ENCODE measurements at regions not wholly inside any gene's neighbourhood (a gene's known extent, or its start where the extent isn't known, plus 50 kb on each side); places are given as distances from the start of the nearest gene placed in this dataset.

GRCh38 chr16:13307851-13308250 is 406.5 kb downstream of the SHISA9 start:
- Histone ChIP-seq H3K9ac (ENCODE audit: low read length) (no peak overlapping the region), H3K79me2 (ENCODE audit: low read length) (no peaks in the 10 kb centered on the region), H3K9me2 (replicated peaks; ENCODE audit: insufficient read depth, low read length) (no peaks in the 10 kb centered on the region), H3K4me1 (ENCODE audit: low read length) (no peaks in the 10 kb centered on the region), H4K20me1 (ENCODE audit: insufficient read depth, low read depth, low read length) (no peaks in the 10 kb centered on the region), H2AFZ (ENCODE audit: low read length) (no peak overlapping the region), H3K36me3 (ENCODE audit: insufficient read depth, low read length) (no peaks in the 10 kb centered on the region), H3K4me2 (ENCODE audit: low read depth, low read length, poor library complexity, severe bottlenecking) (no peak overlapping the region), H3K27me3 (ENCODE audit: low read length) (no peaks in the 10 kb centered on the region), H3K9me3 (ENCODE audit: low read length) (no peaks in the 10 kb centered on the region), H3K4me3 (ENCODE audit: low read length) (no peak overlapping the region), H3K27ac (ENCODE audit: low read length) (no peak overlapping the region)
- DNase-seq: no peak

GRCh38 chr16:13312063-13312462 is 410.7 kb downstream of the SHISA9 start:
- no peak for DNase-seq
- Histone ChIP-seq H3K79me2 (ENCODE audit: low read length) (no peaks in the 10 kb centered on the region), H4K20me1 (ENCODE audit: insufficient read depth, low read depth, low read length) (no peaks in the 10 kb centered on the region), H3K36me3 (ENCODE audit: insufficient read depth, low read length) (no peaks in the 10 kb centered on the region), H3K4me2 (ENCODE audit: low read depth, low read length, poor library complexity, severe bottlenecking) (no peak overlapping the region), H3K4me3 (ENCODE audit: low read length) (no peak overlapping the region), H3K27me3 (ENCODE audit: low read length) (no peaks in the 10 kb centered on the region), H3K9me2 (replicated peaks; ENCODE audit: insufficient read depth, low read length) (no peaks in the 10 kb centered on the region), H3K9ac (ENCODE audit: low read length) (no peak overlapping the region), H3K27ac (ENCODE audit: low read length) (no peak overlapping the region), H2AFZ (ENCODE audit: low read length) (no peak overlapping the region), H3K4me1 (ENCODE audit: low read length) (no peaks in the 10 kb centered on the region), H3K9me3 (ENCODE audit: low read length) (no peaks in the 10 kb centered on the region)

DNA sequence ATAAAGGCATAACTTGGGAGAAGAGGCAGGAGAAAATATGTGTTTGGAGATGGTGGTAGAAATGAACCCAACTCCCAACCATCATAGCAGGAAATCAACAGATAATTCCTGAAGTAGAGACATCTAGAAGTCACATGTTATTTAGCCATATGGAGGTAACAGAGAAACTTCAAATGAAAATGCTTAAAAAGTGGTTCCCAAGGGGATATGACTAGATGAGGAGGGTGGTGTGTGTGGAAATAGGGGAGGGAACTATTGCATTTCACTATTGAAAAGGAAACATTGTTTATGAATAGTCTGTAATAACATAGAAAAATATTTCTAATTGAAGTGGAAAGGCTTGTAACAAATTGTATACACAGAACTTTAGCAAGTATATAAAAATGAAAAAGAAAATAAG is 412.0 kb downstream of the SHISA9 start:
- no peak for DNase-seq
- Histone ChIP-seq H3K4me3 (ENCODE audit: low read length) (no peak overlapping the region), H3K9me3 (ENCODE audit: low read length) (no peaks in the 10 kb centered on the region), H3K4me1 (ENCODE audit: low read length) (no peaks in the 10 kb centered on the region), H3K27me3 (ENCODE audit: low read length) (no peaks in the 10 kb centered on the region), H3K4me2 (ENCODE audit: low read depth, low read length, poor library complexity, severe bottlenecking) (no peak overlapping the region), H3K36me3 (ENCODE audit: insufficient read depth, low read length) (no peaks in the 10 kb centered on the region), H2AFZ (ENCODE audit: low read length) (no peak overlapping the region), H4K20me1 (ENCODE audit: insufficient read depth, low read depth, low read length) (no peaks in the 10 kb centered on the region), H3K9ac (ENCODE audit: low read length) (no peak overlapping the region), H3K9me2 (replicated peaks; ENCODE audit: insufficient read depth, low read length) (no peaks in the 10 kb centered on the region), H3K27ac (ENCODE audit: low read length) (no peak overlapping the region), H3K79me2 (ENCODE audit: low read length) (no peaks in the 10 kb centered on the region)

GRCh38 chr16:13314633-13315032 is 413.2 kb downstream of the SHISA9 start:
- no peak overlapping the region for H3K27ac ChIP-seq (ENCODE audit: low read length)
- H3K4me2 ChIP-seq (ENCODE audit: low read depth, low read length, poor library complexity, severe bottlenecking): no peak overlapping the region
- H3K27me3 ChIP-seq (ENCODE audit: low read length): no peaks in the 10 kb centered on the region
- no peak overlapping the region for H3K4me3 ChIP-seq (ENCODE audit: low read length)
- H4K20me1 ChIP-seq (ENCODE audit: insufficient read depth, low read depth, low read length): no peaks in the 10 kb centered on the region
- H3K36me3 ChIP-seq (ENCODE audit: insufficient read depth, low read length): no peaks in the 10 kb centered on the region
- H3K9me3 ChIP-seq (ENCODE audit: low read length): no peaks in the 10 kb centered on the region
- no peaks in the 10 kb centered on the region for H3K79me2 ChIP-seq (ENCODE audit: low read length)
- H3K4me1 ChIP-seq (ENCODE audit: low read length): no peaks in the 10 kb centered on the region
- H3K9ac ChIP-seq (ENCODE audit: low read length): no peak overlapping the region
- no peaks in the 10 kb centered on the region for H3K9me2 ChIP-seq (replicated peaks; ENCODE audit: insufficient read depth, low read length)
- no peak for DNase-seq
- H2AFZ ChIP-seq (ENCODE audit: low read length): no peak overlapping the region

- Histone ChIP-seq H2AFZ (ENCODE audit: low read length) (no peak overlapping the region), H4K20me1 (ENCODE audit: insufficient read depth, low read depth, low read length) (no peaks in the 10 kb centered on the region), H3K9me3 (ENCODE audit: low read length) (no peaks in the 10 kb centered on the region), H3K36me3 (ENCODE audit: insufficient read depth, low read length) (no peaks in the 10 kb centered on the region), H3K9ac (ENCODE audit: low read length) (no peak overlapping the region), H3K9me2 (replicated peaks; ENCODE audit: insufficient read depth, low read length) (no peaks in the 10 kb centered on the region), H3K4me2 (ENCODE audit: low read depth, low read length, poor library complexity, severe bottlenecking) (no peak overlapping the region), H3K4me1 (ENCODE audit: low read length) (no peaks in the 10 kb centered on the region), H3K27me3 (ENCODE audit: low read length) (no peaks in the 10 kb centered on the region), H3K4me3 (ENCODE audit: low read length) (no peak overlapping the region), H3K27ac (ENCODE audit: low read length) (no peak overlapping the region), H3K79me2 (ENCODE audit: low read length) (no peaks in the 10 kb centered on the region)
- DNase-seq: no peak
These were observed 414.4 kb downstream of the SHISA9 start for GRCh38 chr16:13315642-13316427.

DNA sequence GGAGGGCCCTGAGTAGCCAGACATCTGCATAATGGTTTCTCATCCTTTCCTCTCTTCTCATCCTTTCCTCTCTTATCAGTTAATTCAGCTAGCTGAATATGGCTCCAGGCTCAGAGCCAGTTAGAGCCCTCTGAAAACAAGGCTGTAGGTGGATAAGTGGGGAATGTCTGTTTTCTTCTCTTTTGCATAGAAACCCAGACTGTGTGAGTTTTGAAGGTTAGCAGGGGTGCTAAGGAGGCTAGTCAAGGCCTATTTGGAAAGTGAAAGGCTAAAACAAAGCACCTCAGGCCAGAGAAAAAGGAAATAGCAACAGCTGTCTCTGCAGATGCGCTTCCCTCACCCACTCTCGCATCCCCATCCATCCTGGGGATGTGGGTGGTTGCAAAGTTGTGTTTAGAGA is 420.9 kb downstream of the SHISA9 start:
- no peak overlapping the region for H3K9ac ChIP-seq (ENCODE audit: low read length)
- H3K9me2 ChIP-seq (replicated peaks; ENCODE audit: insufficient read depth, low read length): no peaks in the 10 kb centered on the region
- H3K36me3 ChIP-seq (ENCODE audit: insufficient read depth, low read length): no peaks in the 10 kb centered on the region
- no peak overlapping the region for H3K4me3 ChIP-seq (ENCODE audit: low read length)
- H3K27ac ChIP-seq (ENCODE audit: low read length): no peak overlapping the region
- no peaks in the 10 kb centered on the region for H3K9me3 ChIP-seq (ENCODE audit: low read length)
- H3K4me2 ChIP-seq (ENCODE audit: low read depth, low read length, poor library complexity, severe bottlenecking): no peak overlapping the region
- no peak for DNase-seq
- no peaks in the 10 kb centered on the region for H3K27me3 ChIP-seq (ENCODE audit: low read length)
- no peaks in the 10 kb centered on the region for H3K4me1 ChIP-seq (ENCODE audit: low read length)
- H2AFZ ChIP-seq (ENCODE audit: low read length): no peak overlapping the region
- H4K20me1 ChIP-seq (ENCODE audit: insufficient read depth, low read depth, low read length): no peaks in the 10 kb centered on the region
- H3K79me2 ChIP-seq (ENCODE audit: low read length): no peaks in the 10 kb centered on the region

- Histone ChIP-seq H3K4me2 (ENCODE audit: low read depth, low read length, poor library complexity, severe bottlenecking) (no peak overlapping the region), H3K9ac (ENCODE audit: low read length) (no peak overlapping the region), H3K27ac (ENCODE audit: low read length) (no peak overlapping the region), H3K9me3 (ENCODE audit: low read length) (no peaks in the 10 kb centered on the region), H3K36me3 (ENCODE audit: insufficient read depth, low read length) (no peaks in the 10 kb centered on the region), H3K9me2 (replicated peaks; ENCODE audit: insufficient read depth, low read length) (no peaks in the 10 kb centered on the region), H3K4me3 (ENCODE audit: low read length) (no peak overlapping the region), H4K20me1 (ENCODE audit: insufficient read depth, low read depth, low read length) (no peaks in the 10 kb centered on the region), H3K79me2 (ENCODE audit: low read length) (no peaks in the 10 kb centered on the region), H2AFZ (ENCODE audit: low read length) (no peak overlapping the region), H3K4me1 (ENCODE audit: low read length) (no peaks in the 10 kb centered on the region), H3K27me3 (ENCODE audit: low read length) (no peaks in the 10 kb centered on the region)
- DNase-seq: no peak
These were observed 423.5 kb downstream of the SHISA9 start for GRCh38 chr16:13324851-13325250.

- Histone ChIP-seq H3K79me2 (ENCODE audit: low read length) (no peaks in the 10 kb centered on the region), H3K27me3 (ENCODE audit: low read length) (no peaks in the 10 kb centered on the region), H4K20me1 (ENCODE audit: insufficient read depth, low read depth, low read length) (no peaks in the 10 kb centered on the region), H3K4me2 (ENCODE audit: low read depth, low read length, poor library complexity, severe bottlenecking) (no peak overlapping the region), H3K9me2 (replicated peaks; ENCODE audit: insufficient read depth, low read length) (no peaks in the 10 kb centered on the region), H3K9me3 (ENCODE audit: low read length) (no peaks in the 10 kb centered on the region), H2AFZ (ENCODE audit: low read length) (no peak overlapping the region), H3K27ac (ENCODE audit: low read length) (no peak overlapping the region), H3K4me3 (ENCODE audit: low read length) (no peak overlapping the region), H3K9ac (ENCODE audit: low read length) (no peak overlapping the region), H3K36me3 (ENCODE audit: insufficient read depth, low read length) (no peaks in the 10 kb centered on the region), H3K4me1 (ENCODE audit: low read length) (no peaks in the 10 kb centered on the region)
- no peak for DNase-seq
These were observed 424.0 kb downstream of the SHISA9 start for GRCh38 chr16:13325396-13325795.
